Dedifferentiated amniotic fluid mesenchymal stem cell (primary cell): ENCODE measurements at regions not wholly inside any gene's neighbourhood (a gene's known extent, or its start where the extent isn't known, plus 50 kb on each side); places are given as distances from the start of the nearest gene placed in this dataset.
A peak's percentile ranks its signal among the peaks of the same experiment; 100 is the strongest.

Source experiments
- DNase-seq: peaks from one replicate; pipeline ENCODE4 v3.0.0-alpha.2; 2016; ENCODE audit errors: extremely low spot score

GRCh38 chr12:40616383-40616915 is 75.8 kb upstream of the CNTN1 start:
- DNase-seq, result no peak

GRCh38 chr12:40618636-40619035 is 73.6 kb upstream of the CNTN1 start:
- DNase-seq, result no peak

DNA sequence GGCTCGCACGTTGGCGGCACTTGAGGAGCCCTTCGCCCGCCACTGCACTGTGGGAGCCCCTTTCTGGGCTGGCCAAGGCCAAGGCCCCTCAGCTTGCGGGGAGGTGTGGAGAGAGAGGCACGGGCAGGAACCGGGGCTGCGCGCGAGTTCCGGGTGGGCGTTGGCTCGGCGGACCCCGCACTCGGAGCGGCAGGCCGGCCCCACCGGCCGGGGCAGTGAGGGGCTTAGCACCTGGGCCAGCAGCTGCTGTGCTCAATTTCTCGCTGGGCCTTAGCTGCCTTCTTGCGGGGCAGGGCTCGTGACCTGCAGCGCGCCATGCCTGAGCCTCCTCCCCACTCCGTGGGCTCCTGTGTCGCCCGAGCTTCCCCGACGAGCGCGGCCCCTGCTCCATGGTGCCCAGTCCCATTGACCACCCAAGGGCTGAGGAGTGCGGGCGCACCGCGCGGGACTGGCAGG is 71.6 kb upstream of the CNTN1 start:
- DNase-seq, result no peak

DNA sequence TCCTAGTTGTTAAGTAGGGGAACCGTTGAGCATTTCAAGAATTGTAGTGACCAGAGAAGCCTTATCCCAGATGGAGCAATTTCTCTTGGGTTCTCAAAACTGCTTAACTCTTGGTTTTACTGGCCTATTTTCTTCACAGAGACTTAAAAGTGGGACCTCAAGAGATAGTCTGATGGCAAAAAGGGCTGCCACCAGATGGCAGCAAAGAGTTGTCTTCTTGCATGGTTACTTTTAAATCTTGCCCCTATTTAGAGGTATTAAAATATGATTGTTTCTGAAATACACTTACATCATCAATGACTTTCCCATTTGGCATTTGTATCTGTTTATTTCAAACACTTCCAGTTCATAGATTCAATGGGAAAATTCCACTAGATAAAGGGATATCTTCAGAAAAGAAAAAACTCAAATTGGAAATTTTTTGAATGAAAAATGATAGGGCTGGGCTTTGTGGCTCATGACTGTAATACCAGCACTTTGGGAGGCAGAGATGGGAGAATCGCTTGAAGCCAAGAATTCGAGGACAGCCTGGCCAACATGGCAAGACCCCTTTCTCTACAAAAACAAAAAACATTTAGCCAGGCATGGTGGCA is 69.9 kb upstream of the CNTN1 start:
- DNase-seq, result peak; percentile 44

- no peak for DNase-seq
These were observed 60.1 kb upstream of the CNTN1 start for GRCh38 chr12:40632171-40632570.

DNA sequence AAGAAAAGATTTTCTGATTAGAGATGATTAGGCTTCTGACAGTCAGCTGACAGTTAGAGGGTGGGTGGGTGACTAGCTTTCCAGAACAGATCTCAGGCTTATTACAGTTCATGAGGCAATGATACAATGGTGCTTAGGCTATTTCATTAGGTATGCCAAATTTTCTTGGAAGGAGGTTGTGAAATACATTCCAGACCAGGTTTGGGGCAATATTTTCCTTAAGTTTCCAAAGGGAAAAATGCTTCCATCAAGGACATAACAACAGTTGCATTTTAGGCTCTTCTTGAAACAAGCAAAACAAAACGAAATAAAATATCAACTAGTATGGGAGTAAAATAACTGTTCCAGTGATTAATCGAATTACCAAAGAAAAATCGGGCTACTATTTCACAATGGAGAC is 59.3 kb upstream of the CNTN1 start:
- DNase-seq, result no peak

- no peak for DNase-seq
These were observed 57.6 kb upstream of the CNTN1 start for GRCh38 chr12:40634517-40635131.

DNA sequence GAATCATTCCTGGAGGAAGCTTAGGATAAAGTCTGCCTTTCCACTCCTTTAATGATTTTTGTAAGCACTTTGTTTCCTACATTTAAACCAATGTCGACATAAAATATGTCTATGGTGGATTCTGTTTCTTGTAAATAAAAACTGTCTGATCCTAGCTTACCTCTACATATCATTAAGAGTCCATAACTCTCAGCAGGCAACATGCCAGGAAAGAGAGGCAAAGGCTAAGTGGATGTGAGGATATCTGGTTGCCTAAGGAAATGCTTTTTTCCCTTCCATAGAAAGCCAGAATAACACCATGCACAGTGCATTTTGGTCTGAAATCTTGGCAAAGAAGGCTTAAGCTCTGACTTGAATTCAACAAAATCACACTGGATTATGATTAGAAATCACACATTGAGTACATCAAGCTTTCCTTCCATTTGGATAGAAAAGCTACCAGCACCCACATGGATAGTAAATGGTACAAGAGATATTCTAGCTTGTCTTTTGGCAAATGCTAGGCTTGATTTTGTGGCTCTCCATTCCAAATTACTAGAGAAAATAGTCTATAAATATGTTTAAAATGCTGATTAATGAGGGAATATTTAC is 57.0 kb upstream of the CNTN1 start:
- no peak for DNase-seq
